ENCODE measurements at regions not wholly inside any gene's neighbourhood (a gene's known extent, or its start where the extent isn't known, plus 50 kb on each side); places are given as distances from the start of the nearest gene placed in this dataset.
"Not testable (repeated sequence)": the region's sequence is repeated elsewhere in the genome, so short reads cannot be mapped to it uniquely, and the experiment has no call there.

- H3K4me3 Mint-ChIP-seq = no peak overlapping the region
- H3K27ac Mint-ChIP-seq = no peak overlapping the region
- peaks cover 14 to 36% of the 10 kb centered on the region in 2 donors for H3K27me3 Mint-ChIP-seq
- no peaks in the 10 kb centered on the region for H3K36me3 Mint-ChIP-seq
- H3K9me3 Mint-ChIP-seq = peaks cover 11 to 13% of the 10 kb centered on the region in 2 donors
- ATAC-seq (replicated peaks) (no peak), DNase-seq (no peak)
- H3K4me1 Mint-ChIP-seq = no peaks in the 10 kb centered on the region
These were observed 113.2 kb upstream of the PPP2R3B start for GRCh38 chrX:499870-500364.

- Mint-ChIP-seq H3K9me3 (peaks cover 11 to 13% of the 10 kb centered on the region in 2 donors), H3K27me3 (peaks cover 14 to 36% of the 10 kb centered on the region in 2 donors), H3K4me1 (no peaks in the 10 kb centered on the region), H3K4me3 (no peak overlapping the region), H3K27ac (no peak overlapping the region), H3K36me3 (no peaks in the 10 kb centered on the region)
- ATAC-seq (replicated peaks) (no peak), DNase-seq (no peak)
These were observed 113.8 kb upstream of the PPP2R3B start for GRCh38 chrX:500481-501010.

- H3K9me3 Mint-ChIP-seq = peaks cover 19 to 22% of the 10 kb centered on the region in 2 donors
These were observed 119.6 kb upstream of the PPP2R3B start for GRCh38 chrX:506341-506740.

GRCh38 chrX:508163-508562 is 121.5 kb upstream of the PPP2R3B start:
- Mint-ChIP-seq H3K4me1 (no peaks in the 10 kb centered on the region), H3K27me3 (no peaks in the 10 kb centered on the region), H3K4me3 (no peak overlapping the region), H3K36me3 (peaks cover 0 to 2% of the 10 kb centered on the region in 2 donors), H3K9me3 (peaks cover 8% of the 10 kb centered on the region in 2 donors), H3K27ac (no peak overlapping the region)
- ATAC-seq (replicated peaks) (no peak), DNase-seq (no peak)

More at GRCh38 chrX:506341-506740, 119.6 kb upstream of the PPP2R3B start:
- Mint-ChIP-seq H3K4me3 (no peak overlapping the region), H3K27me3 (peaks cover 14 to 16% of the 10 kb centered on the region in 2 donors), H3K27ac (no peak overlapping the region), H3K36me3 (peaks cover 0 to 2% of the 10 kb centered on the region in 2 donors), H3K4me1 (no peaks in the 10 kb centered on the region)
- no peak for ATAC-seq (replicated peaks)
- DNase-seq = no peak

GRCh38 chrX:508821-509220 is 121.8 kb upstream of the SHOX start:
- H3K27ac Mint-ChIP-seq; H3K9me3 Mint-ChIP-seq; H3K36me3 Mint-ChIP-seq; H3K27me3 Mint-ChIP-seq; H3K4me3 Mint-ChIP-seq; H3K4me1 Mint-ChIP-seq; DNase-seq; ATAC-seq (replicated peaks): not testable (repeated sequence)

- not testable (repeated sequence) for H3K27me3 Mint-ChIP-seq; DNase-seq; H3K27ac Mint-ChIP-seq; H3K36me3 Mint-ChIP-seq; H3K9me3 Mint-ChIP-seq; ATAC-seq (replicated peaks); H3K4me3 Mint-ChIP-seq; H3K4me1 Mint-ChIP-seq
These were observed 119.5 kb upstream of the SHOX start for GRCh38 chrX:511089-511488.

- Mint-ChIP-seq H3K4me1 (no peaks in the 10 kb centered on the region), H3K9me3 (peaks cover 4 to 5% of the 10 kb centered on the region in 2 donors), H3K27ac (no peak overlapping the region), H3K4me3 (no peak overlapping the region), H3K36me3 (peaks cover 0 to 1% of the 10 kb centered on the region in 2 donors), H3K27me3 (peaks cover 8 to 9% of the 10 kb centered on the region in 2 donors)
- no peak for DNase-seq
- ATAC-seq (replicated peaks) = no peak
These were observed 112.3 kb upstream of the SHOX start for GRCh38 chrX:518319-518718.

- Mint-ChIP-seq H3K4me1 (no peaks in the 10 kb centered on the region), H3K36me3 (peaks cover 0 to 1% of the 10 kb centered on the region in 2 donors), H3K9me3 (peaks cover 4 to 5% of the 10 kb centered on the region in 2 donors), H3K27ac (no peak overlapping the region), H3K27me3 (peaks cover 8 to 9% of the 10 kb centered on the region in 2 donors), H3K4me3 (no peak overlapping the region)
- no peak for ATAC-seq (replicated peaks)
- no peak for DNase-seq
These were observed 110.8 kb upstream of the SHOX start for GRCh38 chrX:519741-520140.

- Mint-ChIP-seq H3K4me3 (no peak overlapping the region), H3K9me3 (peaks cover 3 to 4% of the 10 kb centered on the region in 2 donors), H3K27me3 (peaks cover 0 to 10% of the 10 kb centered on the region in 2 donors), H3K27ac (no peak overlapping the region), H3K4me1 (no peaks in the 10 kb centered on the region), H3K36me3 (peaks cover 0 to 1% of the 10 kb centered on the region in 2 donors)
- DNase-seq (no peak), ATAC-seq (replicated peaks) (no peak)
These were observed 108.1 kb upstream of the SHOX start for GRCh38 chrX:522456-522855.

- no peak for ATAC-seq (replicated peaks)
- DNase-seq = no peak
- no peaks in the 10 kb centered on the region for H3K4me1 Mint-ChIP-seq
- H3K27ac Mint-ChIP-seq = no peak overlapping the region
- H3K27me3 Mint-ChIP-seq = peaks cover 0 to 10% of the 10 kb centered on the region in 2 donors
- H3K4me3 Mint-ChIP-seq = no peak overlapping the region
- H3K36me3 Mint-ChIP-seq = peaks cover 0 to 1% of the 10 kb centered on the region in 2 donors
- peaks cover 6 to 11% of the 10 kb centered on the region in 2 donors for H3K9me3 Mint-ChIP-seq
These were observed 105.5 kb upstream of the SHOX start for GRCh38 chrX:525134-525533.

GRCh38 chrX:526295-527224 is 104.0 kb upstream of the SHOX start:
- no peak for DNase-seq
- Mint-ChIP-seq H3K4me1 (no peaks in the 10 kb centered on the region), H3K27me3 (peaks cover 0 to 10% of the 10 kb centered on the region in 2 donors), H3K27ac (no peak overlapping the region), H3K36me3 (peaks cover 0 to 1% of the 10 kb centered on the region in 2 donors), H3K4me3 (no peak overlapping the region), H3K9me3 (peaks cover 6 to 11% of the 10 kb centered on the region in 2 donors)
- ATAC-seq (replicated peaks) = peak; percentile 29 to 31

GRCh38 chrX:530726-531610 is 99.6 kb upstream of the SHOX start:
- DNase-seq = no peak
- H3K27ac Mint-ChIP-seq = no peak overlapping the region
- ATAC-seq (replicated peaks) = no peak
- H3K4me3 Mint-ChIP-seq = no peak overlapping the region
- peaks cover 0 to 3% of the 10 kb centered on the region in 2 donors for H3K36me3 Mint-ChIP-seq
- peaks cover 4 to 16% of the 10 kb centered on the region in 2 donors for H3K27me3 Mint-ChIP-seq
- H3K9me3 Mint-ChIP-seq = peaks cover 4 to 6% of the 10 kb centered on the region in 2 donors
- no peaks in the 10 kb centered on the region for H3K4me1 Mint-ChIP-seq

- Mint-ChIP-seq H3K36me3 (peaks cover 0 to 3% of the 10 kb centered on the region in 2 donors), H3K27me3 (peaks cover 4 to 11% of the 10 kb centered on the region in 2 donors), H3K27ac (no peak overlapping the region), H3K4me1 (no peaks in the 10 kb centered on the region), H3K9me3 (peaks cover 4 to 6% of the 10 kb centered on the region in 2 donors), H3K4me3 (no peak overlapping the region)
- no peak for DNase-seq
- ATAC-seq (replicated peaks) = no peak
These were observed 99.0 kb upstream of the SHOX start for GRCh38 chrX:531611-531936.

GRCh38 chrX:534804-535203 is 95.8 kb upstream of the SHOX start:
- Mint-ChIP-seq H3K27me3 (peaks cover 4 to 7% of the 10 kb centered on the region in 2 donors), H3K36me3 (peaks cover 0 to 3% of the 10 kb centered on the region in 2 donors), H3K4me3 (no peak overlapping the region), H3K4me1 (no peaks in the 10 kb centered on the region), H3K27ac (no peak overlapping the region), H3K9me3 (peaks cover 0 to 2% of the 10 kb centered on the region in 2 donors)
- DNase-seq = no peak
- no peak for ATAC-seq (replicated peaks)
